Neural cell (in vitro differentiated cells): ENCODE measurements at regions not wholly inside any gene's neighbourhood (a gene's known extent, or its start where the extent isn't known, plus 50 kb on each side); places are given as distances from the start of the nearest gene placed in this dataset.

Source experiments
- EZH2 ChIP-seq: fragments of 200-600, 300-800 bp; shearing (Covaris generic), sonication (generic); IDR thresholded peaks from 2 replicates; pipeline ENCODE4 v1.6.1; 2014; ENCODE audit warnings: antibody characterized with exemption, low read length, borderline replicate concordance, mild to moderate bottlenecking; ENCODE audit not compliant: insufficient read depth, poor library complexity, severe bottlenecking
- POLR2AphosphoS5 ChIP-seq: IDR thresholded peaks from 2 replicates; pipeline ENCODE4 v1.6.1; 2012
- TAF1 ChIP-seq: IDR thresholded peaks from 2 replicates; pipeline ENCODE4 v1.6.1; 2012; ENCODE audit warnings: low read depth
- TF ChIP-seq, protein P1 (sequence below): fragments of 450-650 bp; IDR thresholded peaks from 2 replicates; pipeline ENCODE4 v1.5.1; 2014; ENCODE audit warnings: antibody characterized with exemption, mild to moderate bottlenecking, moderate library complexity; ENCODE audit not compliant: poor library complexity, severe bottlenecking

- TF ChIP-seq TAF1 (no peak), EZH2 (no peak), POLR2AphosphoS5 (no peak)
- TF ChIP-seq, protein P1, sequence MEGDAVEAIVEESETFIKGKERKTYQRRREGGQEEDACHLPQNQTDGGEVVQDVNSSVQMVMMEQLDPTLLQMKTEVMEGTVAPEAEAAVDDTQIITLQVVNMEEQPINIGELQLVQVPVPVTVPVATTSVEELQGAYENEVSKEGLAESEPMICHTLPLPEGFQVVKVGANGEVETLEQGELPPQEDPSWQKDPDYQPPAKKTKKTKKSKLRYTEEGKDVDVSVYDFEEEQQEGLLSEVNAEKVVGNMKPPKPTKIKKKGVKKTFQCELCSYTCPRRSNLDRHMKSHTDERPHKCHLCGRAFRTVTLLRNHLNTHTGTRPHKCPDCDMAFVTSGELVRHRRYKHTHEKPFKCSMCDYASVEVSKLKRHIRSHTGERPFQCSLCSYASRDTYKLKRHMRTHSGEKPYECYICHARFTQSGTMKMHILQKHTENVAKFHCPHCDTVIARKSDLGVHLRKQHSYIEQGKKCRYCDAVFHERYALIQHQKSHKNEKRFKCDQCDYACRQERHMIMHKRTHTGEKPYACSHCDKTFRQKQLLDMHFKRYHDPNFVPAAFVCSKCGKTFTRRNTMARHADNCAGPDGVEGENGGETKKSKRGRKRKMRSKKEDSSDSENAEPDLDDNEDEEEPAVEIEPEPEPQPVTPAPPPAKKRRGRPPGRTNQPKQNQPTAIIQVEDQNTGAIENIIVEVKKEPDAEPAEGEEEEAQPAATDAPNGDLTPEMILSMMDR = no peak
These were observed 234.1 kb downstream of the CAAP1 start for GRCh38 chr9:26658476-26658875.
